ENCODE measurements at regions not wholly inside any gene's neighbourhood (a gene's known extent, or its start where the extent isn't known, plus 50 kb on each side); places are given as distances from the start of the nearest gene placed in this dataset.

- no peak for DNase-seq (ENCODE audit: low read depth)
- no peak for TF ChIP-seq CTCF (IDR thresholded peaks at IDR 0.05; ENCODE audit: insufficient read depth, low read depth, low read length, missing control alignments)
- no peak overlapping the region for H3K4me3 ChIP-seq (ENCODE audit: low read depth, low read length)
These were observed 1004.4 kb upstream of the ALCAM start for GRCh38 chr3:104362319-104362718.

GRCh38 chr3:104367000-104367399 is 999.7 kb upstream of the ALCAM start:
- TF ChIP-seq CTCF (IDR thresholded peaks at IDR 0.05; ENCODE audit: insufficient read depth, low read depth, low read length, missing control alignments), result no peak
- no peak for DNase-seq (ENCODE audit: low read depth)
- no peak overlapping the region for H3K4me3 ChIP-seq (ENCODE audit: low read depth, low read length)

- no peak overlapping the region for H3K4me3 ChIP-seq (ENCODE audit: low read depth, low read length)
- no peak for TF ChIP-seq CTCF (IDR thresholded peaks at IDR 0.05; ENCODE audit: insufficient read depth, low read depth, low read length, missing control alignments)
- DNase-seq (ENCODE audit: low read depth), result no peak
These were observed 997.9 kb upstream of the ALCAM start for GRCh38 chr3:104368760-104369159.

DNA sequence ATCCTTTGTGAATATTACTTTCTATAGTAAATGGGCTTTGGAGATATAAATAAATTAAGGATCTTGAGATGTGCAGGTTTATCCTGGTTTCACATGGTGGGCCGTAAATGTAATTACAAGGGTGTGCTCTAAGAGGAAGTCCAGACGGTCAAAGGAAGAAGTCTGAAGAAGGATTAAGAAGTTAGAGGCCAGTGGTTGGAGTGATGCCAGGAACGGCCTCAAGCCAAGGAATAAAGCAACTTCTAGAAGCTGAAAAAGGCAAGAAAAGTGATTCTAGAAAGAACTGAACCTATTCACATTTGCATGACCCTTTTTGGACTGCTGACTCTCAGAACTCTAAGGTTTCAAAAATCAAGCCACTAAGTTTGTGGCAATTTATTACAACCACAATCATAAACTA is 981.3 kb upstream of the ALCAM start:
- H3K4me3 ChIP-seq (ENCODE audit: low read depth, low read length), result no peak overlapping the region
- TF ChIP-seq CTCF (IDR thresholded peaks at IDR 0.05; ENCODE audit: insufficient read depth, low read depth, low read length, missing control alignments), result no peak
- DNase-seq (ENCODE audit: low read depth), result no peak

- no peak overlapping the region for H3K4me3 ChIP-seq (ENCODE audit: low read depth, low read length)
- no peak for TF ChIP-seq CTCF (IDR thresholded peaks at IDR 0.05; ENCODE audit: insufficient read depth, low read depth, low read length, missing control alignments)
- no peak for DNase-seq (ENCODE audit: low read depth)
These were observed 978.1 kb upstream of the ALCAM start for GRCh38 chr3:104388619-104389018.

- DNase-seq (ENCODE audit: low read depth), result no peak
- no peak overlapping the region for H3K4me3 ChIP-seq (ENCODE audit: low read depth, low read length)
- no peak for TF ChIP-seq CTCF (IDR thresholded peaks at IDR 0.05; ENCODE audit: insufficient read depth, low read depth, low read length, missing control alignments)
These were observed 974.4 kb upstream of the ALCAM start for GRCh38 chr3:104392327-104392726.

GRCh38 chr3:104396974-104397669 is 969.6 kb upstream of the ALCAM start:
- H3K4me3 ChIP-seq (ENCODE audit: low read depth, low read length), result no peak overlapping the region
- no peak for TF ChIP-seq CTCF (IDR thresholded peaks at IDR 0.05; ENCODE audit: insufficient read depth, low read depth, low read length, missing control alignments)
- DNase-seq (ENCODE audit: low read depth), result no peak
